ENCODE measurements at regions not wholly inside any gene's neighbourhood (a gene's known extent, or its start where the extent isn't known, plus 50 kb on each side); places are given as distances from the start of the nearest gene placed in this dataset.

GRCh38 chr6:90708206-90708737 lies 121.4 kb upstream of the MAP3K7 start:
- H3K36me3 ChIP-seq = no peaks in the 10 kb centered on the region
- 69 to 75% (median 72%) methylated on average over 5 of the region's 5 CpGs for WGBS, 4 donors
- DNase-seq (no peak), ATAC-seq (no peak)
- no peak for TF ChIP-seq POLR2A (IDR thresholded peaks at IDR 0.05)
- TF ChIP-seq CTCF (IDR thresholded peaks at IDR 0.05) = no peak
- H3K27me3 ChIP-seq = no peaks in the 10 kb centered on the region
- no peaks in the 10 kb centered on the region for H3K9me3 ChIP-seq
- H3K4me3 ChIP-seq = no peak overlapping the region
- intact Hi-C loops (cut with DNase I) = no loop called here
- H3K27ac ChIP-seq = no peak overlapping the region
- H3K4me1 ChIP-seq = no peaks in the 10 kb centered on the region

- H3K27me3 ChIP-seq = peaks cover 0 to 3% (median 0%) of the 10 kb centered on the region in 9 donors
- ATAC-seq (no peak), DNase-seq (no peak)
- TF ChIP-seq CTCF (IDR thresholded peaks at IDR 0.05) (no peak), POLR2A (IDR thresholded peaks at IDR 0.05) (no peak)
- H3K36me3 ChIP-seq = no peaks in the 10 kb centered on the region
- no peak overlapping the region for H3K27ac ChIP-seq
- WGBS, 4 donors = 49 to 69% (median 63%) methylated on average over 2 of the region's 2 CpGs
- H3K4me3 ChIP-seq = no peak overlapping the region
- intact Hi-C loops (cut with DNase I) = no loop called here
- no peaks in the 10 kb centered on the region for H3K9me3 ChIP-seq
- H3K4me1 ChIP-seq = no peaks in the 10 kb centered on the region
Observed at GRCh38 chr6:90707246-90707645, 120.4 kb upstream of the MAP3K7 start.

DNA sequence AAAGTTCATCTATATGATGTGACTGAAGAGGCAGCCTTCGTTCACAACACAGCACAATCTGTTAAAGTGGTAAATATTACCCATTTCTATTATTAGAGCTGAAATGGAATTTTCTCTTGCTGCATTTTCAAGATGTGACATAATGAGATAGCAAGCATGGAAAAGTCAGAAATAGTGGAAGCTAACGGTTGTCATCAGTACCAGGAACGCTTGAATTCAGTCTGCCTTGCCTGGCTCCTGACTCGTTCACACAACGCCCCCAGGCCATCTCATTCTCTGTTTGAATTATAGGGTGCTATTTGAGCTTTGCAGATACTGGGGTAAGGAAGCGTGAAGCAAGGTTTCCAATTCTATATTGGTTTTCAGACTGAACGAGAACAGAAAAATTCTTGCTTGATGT lies 116.5 kb upstream of the MAP3K7 start:
- TF ChIP-seq CTCF (IDR thresholded peaks at IDR 0.05) (no peak), POLR2A (IDR thresholded peaks at IDR 0.05) (no peak)
- Histone ChIP-seq H3K9me3 (no peaks in the 10 kb centered on the region), H3K36me3 (no peaks in the 10 kb centered on the region), H3K27me3 (peaks cover 0 to 3% (median 0%) of the 10 kb centered on the region in 9 donors), H3K4me1 (no peaks in the 10 kb centered on the region), H3K4me3 (no peak overlapping the region), H3K27ac (no peak overlapping the region)
- ATAC-seq (no peak), DNase-seq (no peak)
- WGBS, 4 donors = 62 to 69% (median 66%) methylated on average over 7 of the region's 7 CpGs
- intact Hi-C loops (cut with DNase I) = no loop called here

DNA sequence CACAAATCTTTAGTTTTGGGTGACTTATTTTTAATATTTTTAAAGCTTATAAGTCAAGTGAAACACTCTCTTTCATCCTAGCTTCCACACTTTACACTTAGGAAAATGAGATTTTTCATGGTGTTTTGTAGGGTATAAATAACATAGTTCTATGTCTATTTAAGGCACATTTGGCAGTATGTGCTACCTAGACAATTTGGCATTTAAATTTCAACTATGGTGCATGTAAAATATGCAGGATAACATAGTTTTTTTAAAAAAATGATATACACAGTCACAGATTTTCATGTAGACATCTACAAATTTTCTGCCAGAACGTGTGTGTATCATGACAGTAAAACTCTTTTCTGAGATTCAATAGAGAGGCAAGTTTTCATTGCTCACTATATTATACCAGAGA lies 115.1 kb upstream of the MAP3K7 start:
- intact Hi-C loops (cut with DNase I) = no loop called here
- Histone ChIP-seq H3K9me3 (no peaks in the 10 kb centered on the region), H3K4me1 (no peaks in the 10 kb centered on the region), H3K27ac (no peak overlapping the region), H3K4me3 (no peak overlapping the region), H3K27me3 (peaks cover 0 to 3% (median 0%) of the 10 kb centered on the region in 9 donors), H3K36me3 (no peaks in the 10 kb centered on the region)
- no peak for DNase-seq
- no peak for ATAC-seq
- WGBS, 4 donors = 75 to 85% (median 78%) methylated on average over 1 of the region's 1 CpG
- TF ChIP-seq POLR2A (IDR thresholded peaks at IDR 0.05) (no peak), CTCF (IDR thresholded peaks at IDR 0.05) (no peak)
